GM19351 (cell line): ENCODE measurements at regions not wholly inside any gene's neighbourhood (a gene's known extent, or its start where the extent isn't known, plus 50 kb on each side); places are given as distances from the start of the nearest gene placed in this dataset.
A peak's percentile ranks its signal among the peaks of the same experiment; 100 is the strongest.
"Not testable (repeated sequence)": the region's sequence is repeated elsewhere in the genome, so short reads cannot be mapped to it uniquely, and the experiment has no call there.

ENCODE experiments used
- ATAC-seq: cut with Tn5 transposase; IDR thresholded peaks from one replicate; pipeline ENCODE4 v1.9.1; 2021; ENCODE audit warnings: mild to moderate bottlenecking, moderate library complexity; ENCODE audit not compliant: unreplicated experiment

- peak; percentile 76 for ATAC-seq
These were observed 159.4 kb downstream of the POTEB start for GRCh38 chr15:21718108-21718507.

- ATAC-seq = peak; percentile 29
These were observed 159.9 kb downstream of the POTEB start for GRCh38 chr15:21717661-21718060.

- ATAC-seq = peak; percentile 97
These were observed 172.1 kb downstream of the POTEB start for GRCh38 chr15:21705480-21705879.

GRCh38 chr15:21698620-21699019, 178.9 kb downstream of the POTEB start:
- not testable (repeated sequence) for ATAC-seq

- not testable (repeated sequence) for ATAC-seq
These were observed 182.4 kb downstream of the POTEB start for GRCh38 chr15:21695089-21695488.

- not testable (repeated sequence) for ATAC-seq
These were observed 184.9 kb downstream of the POTEB start for GRCh38 chr15:21692471-21693102.

GRCh38 chr15:21656798-21657397, 216.6 kb upstream of the POTEB3 start:
- peak; percentile 86 for ATAC-seq

- ATAC-seq = peak; percentile 26
These were observed 215.9 kb upstream of the POTEB3 start for GRCh38 chr15:21656114-21656746.

GRCh38 chr15:21653707-21654106, 213.4 kb upstream of the POTEB3 start:
- ATAC-seq = not testable (repeated sequence)

- ATAC-seq = not testable (repeated sequence)
These were observed 198.5 kb upstream of the POTEB3 start for GRCh38 chr15:21638770-21639169.

GRCh38 chr15:21626694-21627093, 186.4 kb upstream of the POTEB3 start:
- not testable (repeated sequence) for ATAC-seq

- not testable (repeated sequence) for ATAC-seq
These were observed 168.9 kb upstream of the POTEB3 start for GRCh38 chr15:21609223-21609622.

GRCh38 chr15:21565426-21565825, 125.1 kb upstream of the POTEB3 start:
- not testable (repeated sequence) for ATAC-seq

GRCh38 chr15:21551809-21552208, 111.5 kb upstream of the POTEB3 start:
- peak; percentile 84 for ATAC-seq

- not testable (repeated sequence) for ATAC-seq
These were observed 106.0 kb upstream of the POTEB3 start for GRCh38 chr15:21546182-21546903.

GRCh38 chr15:21532785-21533184, 92.5 kb upstream of the POTEB3 start:
- ATAC-seq = not testable (repeated sequence)

- ATAC-seq = not testable (repeated sequence)
These were observed 75.9 kb upstream of the POTEB3 start for GRCh38 chr15:21516248-21516647.

GRCh38 chr15:21515296-21515695, 75.0 kb upstream of the POTEB3 start:
- ATAC-seq = not testable (repeated sequence)

- ATAC-seq = not testable (repeated sequence)
These were observed 62.7 kb upstream of the POTEB3 start for GRCh38 chr15:21503021-21503420.
